HCT116 (cell line): ENCODE measurements at regions not wholly inside any gene's neighbourhood (a gene's known extent, or its start where the extent isn't known, plus 50 kb on each side); places are given as distances from the start of the nearest gene placed in this dataset.

ENCODE experiments used
- ATAC-seq: fragments of 200-7000 bp; cut with Tn5 transposase; 2 replicates; pipeline ENCODE4 v1.9.1; 2020; ENCODE audit warnings: mild to moderate bottlenecking, moderate library complexity
- BruUV-seq: library from RNA; stranded (reverse); fragments of 400-500 nt; replicated peaks from 2 replicates; lab custom pipeline; 2021; lab: Mats Ljungman, UMichigan
- CTCF ChIA-PET: fragments of 300-600 bp; sonication (Branson Sonifier 250); formaldehyde crosslinking; loops from one replicate; lab custom pipeline; 2021; ENCODE audit warnings: antibody characterized with exemption; lab: Charles Lee
- POLR2A ChIA-PET: fragments of 300-600, 350-600 bp; sonication (Branson Sonifier 250); formaldehyde crosslinking; loops from one replicate; lab custom pipeline; 2021; ENCODE audit warnings: antibody characterized with exemption; lab: Charles Lee
- RAD21 ChIA-PET, 2 experiments: fragments of 300-600 bp; sonication (Branson Sonifier 250); formaldehyde crosslinking; loops; one replicate each; lab custom pipeline; 2023; ENCODE audit warnings: low total read pairs in 2 of 2; ENCODE audit not compliant: uncharacterized antibody in 2 of 2, unreplicated experiment in 2 of 2, low non-redundant PET in 1 of 2; lab: Charles Lee
- DNase-seq: peaks from one replicate; pipeline ENCODE4 v3.0.0-alpha.2; 2010; ENCODE audit warnings: low read depth, low spot score
- H2AFZ ChIP-seq: fragments of 200-600 bp; shearing (Covaris generic), sonication (generic); 2 replicates; pipeline ENCODE4 v1.6.1; 2017; ENCODE audit warnings: low read depth, mixed run types, mixed read lengths, antibody characterized with exemption, low read length; ENCODE audit not compliant: poor library complexity, severe bottlenecking
- H3K27ac ChIP-seq: 2 replicates; pipeline ENCODE4 v1.5.1; 2012; ENCODE audit warnings: low read depth, low read length
- H3K27me3 ChIP-seq: fragments of 200-600 bp; sonication (generic); 2 replicates; pipeline ENCODE4 v1.6.1; 2016; ENCODE audit warnings: mixed run types, low read length, mixed read lengths; ENCODE audit not compliant: insufficient read depth
- H3K36me3 ChIP-seq, 2 experiments: fragments of 200-500 bp in 1 of 2; fragments of 200-600 bp in 1 of 2; sonication (Bioruptor generic) in 1 of 2; sonication (generic) in 1 of 2; 2 replicates each; pipeline versions ENCODE4 v1.5.1 to v1.6.1; 2014 to 2016; ENCODE audit warnings: low read length in 2 of 2, inconsistent platforms in 1 of 2, mixed read lengths in 1 of 2, mixed run types in 1 of 2; ENCODE audit not compliant: insufficient read depth in 2 of 2, control insufficient read depth in 1 of 2
- H3K4me1 ChIP-seq, 2 experiments: fragments of 200-600 bp in 1 of 2; sonication (generic) in 1 of 2; 2 replicates each; pipeline versions ENCODE4 v1.5.1 to v1.6.1; 2012 to 2017; ENCODE audit warnings: low read length in 2 of 2, inconsistent platforms in 1 of 2, mild to moderate bottlenecking in 1 of 2, mixed read lengths in 1 of 2, mixed run types in 1 of 2, moderate library complexity in 1 of 2; ENCODE audit not compliant: insufficient read depth in 2 of 2, control insufficient read depth in 1 of 2
- H3K4me2 ChIP-seq: fragments of 200-600 bp; sonication (generic); 2 replicates; pipeline ENCODE4 v1.6.1; 2017; ENCODE audit warnings: mixed run types, low read length, mixed read lengths
- H3K4me3 ChIP-seq, 2 experiments: fragments of 200-600 bp in 1 of 2; sonication (generic) in 1 of 2; replicated peaks in 1 of 2; 2 replicates each; pipeline ENCODE4 v1.5.1; 2011 to 2016; ENCODE audit warnings: low read length in 2 of 2, control low read depth in 1 of 2, low read depth in 1 of 2, mild to moderate bottlenecking in 1 of 2, mixed read lengths in 1 of 2, mixed run types in 1 of 2
- H3K79me2 ChIP-seq: fragments of 200-600 bp; sonication (generic); 2 replicates; pipeline ENCODE4 v1.6.1; 2017; ENCODE audit warnings: mild to moderate bottlenecking, mixed run types, low read length, moderate library complexity, mixed read lengths; ENCODE audit not compliant: insufficient read depth
- H3K9ac ChIP-seq: fragments of 200-600 bp; sonication (generic); 2 replicates; pipeline ENCODE4 v1.6.1; 2016; ENCODE audit warnings: low read length, mixed read lengths
- H3K9me2 ChIP-seq: fragments of 200-600 bp; sonication (generic), shearing (Covaris generic); 2 replicates; pipeline ENCODE4 v1.6.1; 2017; ENCODE audit warnings: mixed run types, mild to moderate bottlenecking, moderate library complexity; ENCODE audit not compliant: insufficient read depth
- H3K9me3 ChIP-seq, 2 experiments: fragments of 200-500 bp in 1 of 2; fragments of 200-600 bp in 1 of 2; sonication (Bioruptor generic) in 1 of 2; sonication (generic) in 1 of 2; 2 replicates each; pipeline ENCODE4 v1.6.1; 2014 to 2017; ENCODE audit warnings: low read length in 2 of 2, mixed read lengths in 2 of 2, inconsistent platforms in 1 of 2, low read depth in 1 of 2, mild to moderate bottlenecking in 1 of 2, mixed run types in 1 of 2, moderate library complexity in 1 of 2; ENCODE audit not compliant: control insufficient read depth in 1 of 2, insufficient read depth in 1 of 2
- H4K20me1 ChIP-seq: fragments of 200-600 bp; sonication (generic), shearing (Covaris generic); 2 replicates; pipeline ENCODE4 v1.6.1; 2017; ENCODE audit warnings: mixed run types, mild to moderate bottlenecking, moderate library complexity; ENCODE audit not compliant: insufficient read depth
- ATF3 ChIP-seq: IDR thresholded peaks from 2 replicates; pipeline ENCODE4 v1.6.1; 2012
- CTCF ChIP-seq, 3 experiments: fragments of 200-600 bp in 1 of 3; sonication (generic) in 1 of 3; IDR thresholded peaks in 2 of 3; conservative IDR thresholded peaks in 1 of 3; 2 replicates each; pipeline ENCODE4 v1.5.1; 2012 to 2017; ENCODE audit warnings: low read depth in 2 of 3, low read length in 2 of 3, antibody characterized with exemption in 1 of 3, borderline replicate concordance in 1 of 3, control low read depth in 1 of 3, mild to moderate bottlenecking in 1 of 3, mixed read lengths in 1 of 3, mixed run types in 1 of 3, moderate library complexity in 1 of 3; ENCODE audit not compliant: insufficient read depth in 1 of 3
- ELF1 ChIP-seq: IDR thresholded peaks from 2 replicates; pipeline ENCODE4 v1.6.1; 2012; ENCODE audit warnings: low read depth, borderline replicate concordance
- EZH2 ChIP-seq: fragments of 200-600 bp; sonication (generic); IDR thresholded peaks from 2 replicates; pipeline ENCODE4 v1.6.1; 2017; ENCODE audit warnings: antibody characterized with exemption, mixed run types
- FOSL1 ChIP-seq: IDR thresholded peaks from 2 replicates; pipeline ENCODE4 v1.6.1; 2012; ENCODE audit warnings: low read depth
- JUND ChIP-seq: IDR thresholded peaks from 2 replicates; pipeline ENCODE4 v1.6.1; 2012
- MAX ChIP-seq: IDR thresholded peaks from 2 replicates; pipeline ENCODE4 v1.6.1; 2012
- RAD21 ChIP-seq: IDR thresholded peaks from 2 replicates; pipeline ENCODE4 v1.6.1; 2012; ENCODE audit warnings: low read depth, mild to moderate bottlenecking
- REST ChIP-seq: IDR thresholded peaks from 2 replicates; pipeline ENCODE4 v1.6.1; 2012; ENCODE audit warnings: low read depth
- SIN3A ChIP-seq: IDR thresholded peaks from 2 replicates; pipeline ENCODE4 v1.6.1; 2012; ENCODE audit warnings: low read depth
- YY1 ChIP-seq: IDR thresholded peaks from 2 replicates; pipeline ENCODE4 v1.6.1; 2011; ENCODE audit warnings: low read length, low read depth, moderate library complexity, mild to moderate bottlenecking; ENCODE audit not compliant: insufficient replicate concordance; ENCODE audit errors: extremely low read depth
- ZFX ChIP-seq: fragments of 450-650 bp; IDR thresholded peaks from 2 replicates; pipeline ENCODE4 v1.6.1; 2017
- ZNF274 ChIP-seq: fragments of 200-500 bp; sonication (Bioruptor generic); IDR thresholded peaks from 2 replicates; pipeline ENCODE4 v1.6.1; 2014; ENCODE audit warnings: mild to moderate bottlenecking, low read depth, low read length, inconsistent platforms
- intact Hi-C: fragments of 100-400 bp; cut with micrococcal nuclease; formaldehyde crosslinking; loops from 2 replicates; pipeline ENCODE4 v1.10.0; 2022

GRCh38 chr4:92232566-92232965 lies 71.2 kb upstream of the GRID2 start:
- Histone ChIP-seq H3K9me3 (no peaks in the 10 kb centered on the region), H3K9me2 (no peaks in the 10 kb centered on the region), H3K4me3 (no peak overlapping the region), H3K27ac (no peak overlapping the region), H3K9ac (no peak overlapping the region), H3K27me3 (no peaks in the 10 kb centered on the region), H3K79me2 (no peaks in the 10 kb centered on the region), H3K36me3 (no peaks in the 10 kb centered on the region), H3K4me1 (peaks cover 0 to 6% of the 10 kb centered on the region in 2 experiments; a peak in 1 of 4 replicates), H3K4me2 (no peak overlapping the region), H4K20me1 (no peaks in the 10 kb centered on the region), H2AFZ (no peak overlapping the region)
- no peak for TF ChIP-seq CTCF (IDR thresholded peaks at IDR 0.05 in 2 of 3, conservative IDR thresholded peaks at IDR 0.05 in 1 of 3; ENCODE audit: borderline replicate concordance in 1 of 3, insufficient read depth in 1 of 3, low read depth in 2 of 3, low read length in 2 of 3)
- TF ChIP-seq EZH2, result no peak
- TF ChIP-seq ZFX, result no peak
- TF ChIP-seq SIN3A, result no peak
- no peak for TF ChIP-seq ATF3
- no peak for TF ChIP-seq ZNF274
- no peak for TF ChIP-seq MAX
- TF ChIP-seq JUND, result no peak
- TF ChIP-seq ELF1, result no peak
- TF ChIP-seq FOSL1, result no peak
- no peak for TF ChIP-seq RAD21
- TF ChIP-seq YY1, result no peak
- TF ChIP-seq REST, result no peak
- ChIA-PET RAD21 (no interaction called here), POLR2A (no interaction called here), CTCF (no interaction called here)
- intact Hi-C loops, result no loop called here
- DNase-seq, result no peak
- BruUV-seq, result no TSS peak
- no peak for ATAC-seq
